K562 (cell line): ENCODE measurements at regions not wholly inside any gene's neighbourhood (a gene's known extent, or its start where the extent isn't known, plus 50 kb on each side); places are given as distances from the start of the nearest gene placed in this dataset.

Experiments used
- ATAC-seq: fragments of 200-7000 bp; cut with Tn5 transposase; 3 replicates; pipeline ENCODE4 v1.9.1; 2020; ENCODE audit warnings: moderate library complexity
- BruUV-seq: library from RNA; stranded (reverse); fragments of 400-500 nt; replicated peaks from 2 replicates; lab custom pipeline; 2021; lab: Mats Ljungman, UMichigan
- CTCF ChIA-PET: fragments of 300-600 bp; formaldehyde crosslinking; extraction: SDS; loops from one replicate; lab custom pipeline; 2021; ENCODE audit warnings: low intra/inter-chr PET ratio; lab: Yijun Ruan, JAX
- POLR2A ChIA-PET: fragments of 300-600, 350-650 bp; sonication (Branson Sonifier 250); formaldehyde crosslinking; extraction: SDS; loops from one replicate; lab custom pipeline; 2021; ENCODE audit warnings: antibody characterized with exemption, inconsistent platforms; lab: Yijun Ruan, JAX
- DNase-seq, 4 experiments: peaks; one replicate each; pipeline versions ENCODE4 v3.0.0 to v3.0.0-alpha.2; 2011 to 2018; ENCODE audit warnings: low spot score in 3 of 4, mixed read lengths in 3 of 4; ENCODE audit errors: extremely low read depth in 1 of 4
- FAIRE-seq: peaks from 2 replicates; lab custom pipeline; 2011; peaks lifted over from hg19 to GRCh38; lab: Jason Lieb, UNC
- H2AFZ ChIP-seq: 2 replicates; pipeline ENCODE4 v1.6.0; 2011; ENCODE audit warnings: low read depth, low read length, control low read depth, inconsistent platforms
- H3K27ac ChIP-seq: fragments of 200-600 bp; 3 replicates; pipeline ENCODE4 v1.8.0; 2011; ENCODE audit warnings: low read depth, mild to moderate bottlenecking, control low read depth, inconsistent platforms, low read length, moderate library complexity, mixed read lengths; ENCODE audit errors: extremely low read depth
- H3K27me3 ChIP-seq, 2 experiments: fragments of 300-600 bp in 1 of 2; 2 replicates in 1 of 2; 3 replicates in 1 of 2; pipeline versions ENCODE4 v1.6.0 to v1.8.0; 2011; ENCODE audit warnings: inconsistent platforms in 2 of 2, low read length in 2 of 2, mild to moderate bottlenecking in 1 of 2, mixed read lengths in 1 of 2, moderate library complexity in 1 of 2; ENCODE audit not compliant: control insufficient read depth in 2 of 2, insufficient read depth in 2 of 2
- H3K36me3 ChIP-seq: fragments of 300-600 bp; 3 replicates; pipeline ENCODE4 v1.8.0; 2011; ENCODE audit warnings: mild to moderate bottlenecking, low read length, inconsistent platforms; ENCODE audit not compliant: control insufficient read depth, insufficient read depth
- H3K4me1 ChIP-seq, 2 experiments: fragments of 200-600 bp in 1 of 2; replicated peaks in 1 of 2; 2 replicates in 1 of 2; 3 replicates in 1 of 2; pipeline versions ENCODE4 v1.5.1 to v1.8.0; 2011; ENCODE audit warnings: inconsistent platforms in 2 of 2, low read length in 2 of 2, mild to moderate bottlenecking in 1 of 2, mixed read lengths in 1 of 2, moderate library complexity in 1 of 2; ENCODE audit not compliant: control insufficient read depth in 2 of 2, insufficient read depth in 2 of 2
- H3K4me2 ChIP-seq: 2 replicates; pipeline ENCODE4 v1.6.1; 2011; ENCODE audit warnings: low read length, control low read depth, inconsistent platforms, mixed read lengths; ENCODE audit not compliant: insufficient read depth
- H3K4me3 ChIP-seq: fragments of 200-600 bp; sonication (generic), shearing (Covaris generic); 2 replicates; pipeline ENCODE4 v1.5.1; 2016; ENCODE audit warnings: control low read depth, inconsistent platforms
- H3K79me2 ChIP-seq: fragments of 200-600 bp; 3 replicates; pipeline ENCODE4 v1.8.0; 2011; ENCODE audit warnings: low read length, inconsistent platforms; ENCODE audit not compliant: control insufficient read depth, insufficient read depth
- H3K9ac ChIP-seq, 2 experiments: 2 replicates each; pipeline versions ENCODE4 v1.6.0 to v1.6.1; 2011; ENCODE audit warnings: low read depth in 2 of 2, low read length in 2 of 2, control low read depth in 1 of 2, inconsistent platforms in 1 of 2, mild to moderate bottlenecking in 1 of 2, mixed read lengths in 1 of 2; ENCODE audit not compliant: insufficient read depth in 1 of 2
- H3K9me1 ChIP-seq: one replicate; pipeline ENCODE4 v1.6.0; 2011; ENCODE audit warnings: inconsistent platforms, mild to moderate bottlenecking, low read length, moderate library complexity; ENCODE audit not compliant: control insufficient read depth, insufficient read depth
- H3K9me3 ChIP-seq: replicated peaks from 2 replicates; pipeline ENCODE4 v1.5.1; 2011; ENCODE audit warnings: low read depth, low read length, inconsistent platforms; ENCODE audit not compliant: control insufficient read depth, insufficient read depth
- H4K20me1 ChIP-seq: replicated peaks from 2 replicates; pipeline ENCODE4 v1.6.1; 2011; ENCODE audit warnings: low read length, inconsistent platforms, mixed read lengths; ENCODE audit not compliant: control insufficient read depth, insufficient read depth
- ATF1 ChIP-seq, 2 experiments: fragments of 450-650 bp in 1 of 2; IDR thresholded peaks; 2 replicates each; pipeline ENCODE4 v1.6.1; 2016; ENCODE audit warnings: missing compliant biosample characterization in 1 of 2, missing genetic modification characterization in 1 of 2
- BHLHE40 ChIP-seq: IDR thresholded peaks from 2 replicates; pipeline ENCODE4 v1.6.1; 2011; ENCODE audit warnings: low read length, improper control_type of control experiment
- DPF2 ChIP-seq: fragments of 450-650 bp; IDR thresholded peaks from 2 replicates; pipeline ENCODE4 v1.6.1; 2016
- ETV5 ChIP-seq: sonication (generic); formaldehyde crosslinking; IDR thresholded peaks from 2 replicates; pipeline ENCODE4 v1.4.0; 2020; ENCODE audit warnings: low read depth, mild to moderate bottlenecking, missing genetic modification reagents
- GABPA ChIP-seq: fragments of 200-800 bp; sonication (Bioruptor generic); conservative IDR thresholded peaks from 2 replicates; pipeline ENCODE4 v1.6.1; 2016; ENCODE audit warnings: low read depth, missing genetic modification characterization, missing compliant biosample characterization
- HNRNPK ChIP-seq: fragments of 200-400 bp; formaldehyde crosslinking; IDR thresholded peaks from one replicate; pipeline ENCODE4 v1.6.1; 2018; ENCODE audit warnings: mild to moderate bottlenecking, low read depth, low read length; ENCODE audit not compliant: poor library complexity, severe bottlenecking
- MTA1 ChIP-seq: fragments of 450-650 bp; IDR thresholded peaks from 2 replicates; pipeline ENCODE4 v1.6.1; 2017; ENCODE audit warnings: borderline replicate concordance
- MTF1 ChIP-seq: fragments of 250-450 bp; sonication (Bioruptor Pico); IDR thresholded peaks from 2 replicates; pipeline ENCODE4 v1.9.0; 2021; ENCODE audit warnings: moderate library complexity, mild to moderate bottlenecking, inconsistent platforms, borderline replicate concordance
- MYBL2 ChIP-seq, 2 experiments: fragments of 450-650 bp in 1 of 2; sonication (generic) in 1 of 2; formaldehyde crosslinking in 1 of 2; IDR thresholded peaks; 2 replicates each; pipeline versions ENCODE4 v1.6.1 to v1.8.1; 2017 to 2022; ENCODE audit warnings: borderline replicate concordance in 1 of 2, inconsistent platforms in 1 of 2, low read depth in 1 of 2, mild to moderate bottlenecking in 1 of 2, missing genetic modification reagents in 1 of 2, moderate library complexity in 1 of 2
- PHB ChIP-seq: fragments of 250-450 bp; sonication (Bioruptor Pico); IDR thresholded peaks from 2 replicates; pipeline ENCODE4 v1.5.0; 2021
- ZNF253 ChIP-seq: fragments of 250-450 bp; sonication (Bioruptor Pico); conservative IDR thresholded peaks from 2 replicates; pipeline ENCODE4 v1.6.1; 2021; ENCODE audit warnings: mild to moderate bottlenecking
- WGBS: fragments of 100-300 bp; shearing (Covaris generic); methylation state at CpG from one replicate; pipeline ENCODE4 v1.1.6; 2016; ENCODE audit warnings: low coverage, mixed read lengths; ENCODE audit not compliant: insufficient coverage; ENCODE audit errors: missing lambda C conversion rate; 5-methylcytosine and 5-hydroxymethylcytosine counted together
- in situ Hi-C: fragments of 300-500 bp; cut with MboI; formaldehyde crosslinking; loops from 4 replicates; pipeline ENCODE4 v1.15.0; 2018; ENCODE audit warnings: inconsistent platforms, mixed read lengths
- intact Hi-C: fragments of 100-400 bp; cut with micrococcal nuclease; formaldehyde crosslinking; loops from 2 replicates; pipeline ENCODE4 v1.14.2; 2022
- TF ChIP-seq, protein P1 (sequence below): fragments of 250-450 bp; sonication (Bioruptor Pico); IDR thresholded peaks from 2 replicates; pipeline ENCODE4 v1.4.0; 2020
- TF ChIP-seq, protein P2 (sequence below): fragments of 250-450 bp; sonication (Bioruptor Pico); IDR thresholded peaks from 2 replicates; pipeline ENCODE4 v1.8.0; 2022; ENCODE audit warnings: moderate library complexity, mild to moderate bottlenecking, inconsistent platforms
- TF ChIP-seq, protein P3 (sequence below), 3 experiments: fragments of 200-800 bp in 1 of 3; sonication (Bioruptor generic) in 1 of 3; sonication (generic) in 1 of 3; formaldehyde crosslinking in 1 of 3; IDR thresholded peaks; 2 replicates each; pipeline versions ENCODE4 v1.6.1 to v1.8.0; 2016 to 2022; ENCODE audit warnings: mild to moderate bottlenecking in 2 of 3, missing compliant biosample characterization in 2 of 3, missing genetic modification characterization in 2 of 3, missing genetic modification reagents in 1 of 3

DNA sequence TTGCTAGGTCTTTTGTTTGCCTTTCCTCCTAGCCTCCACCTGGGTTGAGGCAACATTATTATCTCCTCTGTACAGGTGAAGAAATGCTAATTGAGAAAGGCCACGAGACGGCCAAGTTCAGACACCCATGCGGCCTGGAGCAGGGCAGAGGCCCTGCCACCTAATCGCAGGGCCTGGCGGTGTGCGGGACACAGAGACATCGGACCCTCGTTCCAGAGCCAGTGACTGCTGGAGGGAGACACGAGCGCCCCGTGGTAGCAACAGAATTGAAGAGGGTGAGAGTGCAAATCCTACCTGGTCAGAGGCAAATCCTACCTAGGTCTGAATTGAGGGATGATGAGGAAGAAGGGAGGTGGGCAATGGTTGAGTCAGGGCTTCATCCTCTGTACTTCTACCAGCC is 113.8 kb upstream of the MEF2A start:
- in situ Hi-C loops (no loop called here), intact Hi-C loops (no loop called here)
- Histone ChIP-seq H4K20me1 (peaks cover 4% of the 10 kb centered on the region; the same call in 1 of the 2 replicates), H3K4me1 (peaks cover 0 to 13% of the 10 kb centered on the region in 2 experiments; a peak in 4 of 5 replicates), H3K27me3 (peaks cover 31 to 72% of the 10 kb centered on the region in 2 experiments; a peak in 4 of 5 replicates), H3K27ac (no peak overlapping the region), H3K79me2 (no peaks in the 10 kb centered on the region), H3K9ac (no peak overlapping the region), H3K9me1 (no peaks in the 10 kb centered on the region), H3K36me3 (no peaks in the 10 kb centered on the region), H2AFZ (no peak overlapping the region), H3K4me2 (no peak overlapping the region), H3K9me3 (no peaks in the 10 kb centered on the region), H3K4me3 (no peak overlapping the region)
- ATAC-seq (no peak), DNase-seq (no peak), FAIRE-seq (no peak)
- CTCF ChIA-PET: no interaction called here
- 1% methylated on average over 11 of the region's 11 CpGs for WGBS
- POLR2A ChIA-PET: no interaction called here
- no TSS peak for BruUV-seq
- TF ChIP-seq GABPA (tag): no peak
- no peak for TF ChIP-seq BHLHE40
- TF ChIP-seq, protein P1, sequence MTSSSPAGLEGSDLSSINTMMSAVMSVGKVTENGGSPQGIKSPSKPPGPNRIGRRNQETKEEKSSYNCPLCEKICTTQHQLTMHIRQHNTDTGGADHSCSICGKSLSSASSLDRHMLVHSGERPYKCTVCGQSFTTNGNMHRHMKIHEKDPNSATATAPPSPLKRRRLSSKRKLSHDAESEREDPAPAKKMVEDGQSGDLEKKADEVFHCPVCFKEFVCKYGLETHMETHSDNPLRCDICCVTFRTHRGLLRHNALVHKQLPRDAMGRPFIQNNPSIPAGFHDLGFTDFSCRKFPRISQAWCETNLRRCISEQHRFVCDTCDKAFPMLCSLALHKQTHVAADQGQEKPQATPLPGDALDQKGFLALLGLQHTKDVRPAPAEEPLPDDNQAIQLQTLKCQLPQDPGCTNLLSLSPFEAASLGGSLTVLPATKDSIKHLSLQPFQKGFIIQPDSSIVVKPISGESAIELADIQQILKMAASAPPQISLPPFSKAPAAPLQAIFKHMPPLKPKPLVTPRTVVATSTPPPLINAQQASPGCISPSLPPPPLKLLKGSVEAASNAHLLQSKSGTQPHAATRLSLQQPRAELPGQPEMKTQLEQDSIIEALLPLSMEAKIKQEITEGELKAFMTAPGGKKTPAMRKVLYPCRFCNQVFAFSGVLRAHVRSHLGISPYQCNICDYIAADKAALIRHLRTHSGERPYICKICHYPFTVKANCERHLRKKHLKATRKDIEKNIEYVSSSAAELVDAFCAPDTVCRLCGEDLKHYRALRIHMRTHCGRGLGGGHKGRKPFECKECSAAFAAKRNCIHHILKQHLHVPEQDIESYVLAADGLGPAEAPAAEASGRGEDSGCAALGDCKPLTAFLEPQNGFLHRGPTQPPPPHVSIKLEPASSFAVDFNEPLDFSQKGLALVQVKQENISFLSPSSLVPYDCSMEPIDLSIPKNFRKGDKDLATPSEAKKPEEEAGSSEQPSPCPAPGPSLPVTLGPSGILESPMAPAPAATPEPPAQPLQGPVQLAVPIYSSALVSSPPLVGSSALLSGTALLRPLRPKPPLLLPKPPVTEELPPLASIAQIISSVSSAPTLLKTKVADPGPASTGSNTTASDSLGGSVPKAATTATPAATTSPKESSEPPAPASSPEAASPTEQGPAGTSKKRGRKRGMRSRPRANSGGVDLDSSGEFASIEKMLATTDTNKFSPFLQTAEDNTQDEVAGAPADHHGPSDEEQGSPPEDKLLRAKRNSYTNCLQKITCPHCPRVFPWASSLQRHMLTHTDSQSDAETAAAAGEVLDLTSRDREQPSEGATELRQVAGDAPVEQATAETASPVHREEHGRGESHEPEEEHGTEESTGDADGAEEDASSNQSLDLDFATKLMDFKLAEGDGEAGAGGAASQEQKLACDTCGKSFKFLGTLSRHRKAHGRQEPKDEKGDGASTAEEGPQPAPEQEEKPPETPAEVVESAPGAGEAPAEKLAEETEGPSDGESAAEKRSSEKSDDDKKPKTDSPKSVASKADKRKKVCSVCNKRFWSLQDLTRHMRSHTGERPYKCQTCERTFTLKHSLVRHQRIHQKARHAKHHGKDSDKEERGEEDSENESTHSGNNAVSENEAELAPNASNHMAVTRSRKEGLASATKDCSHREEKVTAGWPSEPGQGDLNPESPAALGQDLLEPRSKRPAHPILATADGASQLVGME (CRISPR knock-in tag): no peak
- no peak for TF ChIP-seq MYBL2 (IDR thresholded peaks at IDR 0.05; ENCODE audit: low read depth)
- TF ChIP-seq MYBL2 (CRISPR knock-in tag; IDR thresholded peaks at IDR 0.05; ENCODE audit: borderline replicate concordance): no peak
- TF ChIP-seq, protein P2, sequence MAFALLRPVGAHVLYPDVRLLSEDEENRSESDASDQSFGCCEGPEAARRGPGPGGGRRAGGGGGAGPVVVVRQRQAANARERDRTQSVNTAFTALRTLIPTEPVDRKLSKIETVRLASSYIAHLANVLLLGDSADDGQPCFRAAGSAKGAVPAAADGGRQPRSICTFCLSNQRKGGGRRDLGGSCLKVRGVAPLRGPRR (CRISPR knock-in tag): no peak
- no peak for TF ChIP-seq HNRNPK
- no peak for TF ChIP-seq PHB (CRISPR knock-in tag)
- no peak for TF ChIP-seq MTA1
- no peak for TF ChIP-seq MTF1 (CRISPR knock-in tag)
- TF ChIP-seq ZNF253 (CRISPR knock-in tag): no peak
- no peak for TF ChIP-seq DPF2
- TF ChIP-seq ETV5 (CRISPR knock-in tag): no peak
- TF ChIP-seq, protein P3, sequence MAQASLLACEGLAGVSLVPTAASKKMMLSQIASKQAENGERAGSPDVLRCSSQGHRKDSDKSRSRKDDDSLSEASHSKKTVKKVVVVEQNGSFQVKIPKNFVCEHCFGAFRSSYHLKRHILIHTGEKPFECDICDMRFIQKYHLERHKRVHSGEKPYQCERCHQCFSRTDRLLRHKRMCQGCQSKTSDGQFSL (CRISPR knock-in tag; IDR thresholded peaks at IDR 0.05): no peak
- TF ChIP-seq, protein P3 (tag; IDR thresholded peaks at IDR 0.05): no peak
- no peak for TF ChIP-seq ATF1 (CRISPR knock-in tag; IDR thresholded peaks at IDR 0.05)
- no peak for TF ChIP-seq ATF1 (tag; IDR thresholded peaks at IDR 0.05)
